GM23338 (cell line): ENCODE measurements at regions not wholly inside any gene's neighbourhood (a gene's known extent, or its start where the extent isn't known, plus 50 kb on each side); places are given as distances from the start of the nearest gene placed in this dataset.

Experiments
- ATAC-seq: fragments of 200-7000 bp; cut with Tn5 transposase; 3 replicates; pipeline ENCODE4 v1.9.1; 2020
- DNase-seq: peaks from one replicate; pipeline ENCODE4 v3.0.0-alpha.2; 2015; ENCODE audit warnings: low spot score
- H2AFZ ChIP-seq: fragments of 200-600 bp; sonication (generic); 2 replicates; pipeline ENCODE4 v1.8.0; 2016; ENCODE audit warnings: antibody characterized with exemption, mild to moderate bottlenecking, moderate library complexity
- H3F3A ChIP-seq: fragments of 200-600 bp; sonication (generic); replicated peaks from 2 replicates; pipeline ENCODE4 v1.8.0; 2017; ENCODE audit warnings: antibody characterized with exemption, mixed run types, low read depth
- H3K27ac ChIP-seq: fragments of 200-600 bp; sonication (generic); 2 replicates; pipeline ENCODE4 v1.6.1; 2016; ENCODE audit warnings: low read depth
- H3K27me3 ChIP-seq: fragments of 200-600 bp; sonication (generic); 2 replicates; pipeline ENCODE4 v1.8.0; 2016; ENCODE audit warnings: mild to moderate bottlenecking, mixed run types, moderate library complexity; ENCODE audit not compliant: insufficient read depth
- H3K36me3 ChIP-seq: fragments of 200-600 bp; sonication (generic); 2 replicates; pipeline ENCODE4 v1.8.0; 2016; ENCODE audit warnings: mild to moderate bottlenecking; ENCODE audit not compliant: insufficient read depth
- H3K4me1 ChIP-seq: fragments of 200-600 bp; sonication (generic); 2 replicates; pipeline ENCODE4 v1.8.0; 2016; ENCODE audit warnings: mild to moderate bottlenecking, moderate library complexity; ENCODE audit not compliant: insufficient read depth
- H3K4me2 ChIP-seq: fragments of 200-600 bp; sonication (generic); 2 replicates; pipeline ENCODE4 v1.7.1; 2017; ENCODE audit warnings: mixed run types
- H3K4me3 ChIP-seq: fragments of 200-600 bp; sonication (generic); 2 replicates; pipeline ENCODE4 v1.6.1; 2016; ENCODE audit warnings: mixed run types
- H3K79me2 ChIP-seq: fragments of 200-600 bp; sonication (generic); replicated peaks from 2 replicates; pipeline ENCODE4 v1.8.0; 2017; ENCODE audit warnings: mild to moderate bottlenecking; ENCODE audit not compliant: insufficient read depth
- H3K9me2 ChIP-seq: fragments of 200-600 bp; sonication (generic); 2 replicates; pipeline ENCODE4 v1.8.0; 2017; ENCODE audit not compliant: insufficient read depth
- H4K20me1 ChIP-seq: fragments of 200-600 bp; sonication (generic); replicated peaks from 2 replicates; pipeline ENCODE4 v1.8.0; 2017; ENCODE audit warnings: mild to moderate bottlenecking; ENCODE audit not compliant: insufficient read depth
- H3K27ac Mint-ChIP-seq: 2 replicates; pipeline ENCODE4 v1.8.0; 2020; ENCODE audit warnings: inconsistent platforms, mild to moderate bottlenecking, moderate library complexity, mixed read lengths
- H3K27me3 Mint-ChIP-seq: 3 replicates; pipeline ENCODE4 v1.8.0; 2022; ENCODE audit warnings: low read depth, mild to moderate bottlenecking, moderate library complexity, mixed read lengths, inconsistent platforms; ENCODE audit not compliant: insufficient read depth, poor library complexity
- H3K36me3 Mint-ChIP-seq: 3 replicates; pipeline ENCODE4 v1.8.0; 2021; ENCODE audit warnings: low read depth, mild to moderate bottlenecking, inconsistent platforms, moderate library complexity, mixed read lengths
- H3K4me1 Mint-ChIP-seq: 3 replicates; pipeline ENCODE4 v1.8.0; 2020; ENCODE audit warnings: mild to moderate bottlenecking, inconsistent platforms, mixed read lengths
- H3K4me3 Mint-ChIP-seq: 3 replicates; pipeline ENCODE4 v1.8.0; 2021; ENCODE audit warnings: moderate library complexity, mild to moderate bottlenecking, inconsistent platforms, mixed read lengths
- H3K9me3 Mint-ChIP-seq: 3 replicates; pipeline ENCODE4 v1.8.0; 2020; ENCODE audit warnings: moderate library complexity, mild to moderate bottlenecking, inconsistent platforms, mixed read lengths
- CREB1 ChIP-seq: fragments of 250-450 bp; sonication (Bioruptor Pico); IDR thresholded peaks from 2 replicates; pipeline ENCODE4 v1.5.0; 2020; ENCODE audit warnings: low read depth, mild to moderate bottlenecking, moderate library complexity
- EZH2 ChIP-seq: fragments of 200-600 bp; sonication (generic); IDR thresholded peaks from one replicate; pipeline ENCODE4 v1.8.0; 2017; ENCODE audit warnings: antibody characterized with exemption, mild to moderate bottlenecking, low read depth; ENCODE audit not compliant: unreplicated experiment
- EZH2phosphoT487 ChIP-seq: fragments of 200-600 bp; sonication (generic); IDR thresholded peaks from one replicate; pipeline ENCODE4 v1.8.1; 2018; ENCODE audit warnings: antibody characterized with exemption; ENCODE audit not compliant: unreplicated experiment
- JUNB ChIP-seq: IDR thresholded peaks from one replicate; pipeline ENCODE4 v1.6.1; 2016; ENCODE audit warnings: antibody characterized with exemption; ENCODE audit not compliant: unreplicated experiment
- NANOG ChIP-seq: IDR thresholded peaks from 2 replicates; pipeline ENCODE4 v1.6.1; 2016; ENCODE audit warnings: antibody characterized with exemption, borderline replicate concordance
- POLR2AphosphoS5 ChIP-seq: IDR thresholded peaks from 2 replicates; pipeline ENCODE4 v1.6.1; 2016; ENCODE audit warnings: antibody characterized with exemption, low read depth
- REST ChIP-seq: IDR thresholded peaks from one replicate; pipeline ENCODE4 v1.6.1; 2018; ENCODE audit warnings: antibody characterized with exemption; ENCODE audit not compliant: unreplicated experiment
- STAT1 ChIP-seq: IDR thresholded peaks from one replicate; pipeline ENCODE4 v1.6.1; 2016; ENCODE audit warnings: antibody characterized with exemption; ENCODE audit not compliant: unreplicated experiment
- ZNF114 ChIP-seq: fragments of 250-450 bp; sonication (Bioruptor Pico); IDR thresholded peaks from 2 replicates; pipeline ENCODE4 v1.5.0; 2020; ENCODE audit warnings: mild to moderate bottlenecking, moderate library complexity
- ZNF331 ChIP-seq: fragments of 250-450 bp; sonication (Bioruptor Pico); IDR thresholded peaks from 2 replicates; pipeline ENCODE4 v1.5.0; 2020; ENCODE audit warnings: low read depth, mild to moderate bottlenecking, moderate library complexity
- TF ChIP-seq, protein P1 (sequence below), 2 experiments: fragments of 200-600 bp in 1 of 2; sonication (generic) in 1 of 2; conservative IDR thresholded peaks; 2 replicates each; pipeline versions ENCODE4 v1.5.1 to v1.6.1; 2016 to 2017; ENCODE audit warnings: antibody characterized with exemption in 2 of 2, low read depth in 2 of 2, mild to moderate bottlenecking in 2 of 2, moderate library complexity in 1 of 2
- TF ChIP-seq, protein P2 (sequence below): IDR thresholded peaks from 2 replicates; pipeline ENCODE4 v1.6.1; 2016; ENCODE audit warnings: antibody characterized with exemption
- TF ChIP-seq, protein P3 (sequence below): fragments of 250-450 bp; sonication (Bioruptor Pico); IDR thresholded peaks from 2 replicates; pipeline ENCODE4 v1.5.0; 2020; ENCODE audit warnings: mild to moderate bottlenecking, moderate library complexity

DNA sequence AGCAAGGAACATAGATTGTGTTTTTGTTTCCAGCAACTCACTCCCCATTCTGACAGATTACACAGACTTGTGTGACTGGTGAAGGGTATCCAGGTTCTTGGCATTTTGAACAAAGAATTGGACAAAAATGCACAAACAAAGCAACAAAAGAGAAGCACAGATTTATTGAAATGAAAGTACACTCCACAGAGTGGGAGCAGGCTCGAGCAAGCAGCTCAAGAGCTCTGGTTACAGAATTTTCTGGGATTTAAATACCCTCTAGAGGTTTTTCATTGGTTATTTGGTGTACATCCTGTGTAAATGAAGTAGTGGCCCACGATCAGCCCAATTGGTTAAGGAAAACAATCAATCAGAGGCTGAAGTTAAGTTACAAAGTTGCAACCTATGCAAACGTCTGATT, 155.0 kb upstream of the JADE1 start:
- H3K27me3 Mint-ChIP-seq: peaks cover 2% of the 10 kb centered on the region
- peaks cover 8% of the 10 kb centered on the region for H3K9me2 ChIP-seq
- peaks cover 11% of the 10 kb centered on the region for H3K36me3 Mint-ChIP-seq
- no peaks in the 10 kb centered on the region for H4K20me1 ChIP-seq
- 0 out of 2 replicates have a peak, but pooled peaks cover 4% of the 10 kb centered on the region for H3K36me3 ChIP-seq
- peaks cover 3% of the 10 kb centered on the region; the same call in 1 of the 2 replicates for H3F3A ChIP-seq
- H2AFZ ChIP-seq: peak overlapping the region; percentile 53
- H3K27me3 ChIP-seq: no peaks in the 10 kb centered on the region
- DNase-seq (no peak), ATAC-seq (no peak)
- H3K4me3 Mint-ChIP-seq: no peak overlapping the region
- no peaks in the 10 kb centered on the region for H3K79me2 ChIP-seq
- peaks cover 24% of the 10 kb centered on the region for H3K4me1 Mint-ChIP-seq
- no peak overlapping the region for H3K4me3 ChIP-seq
- H3K9me3 Mint-ChIP-seq: peaks cover 11% of the 10 kb centered on the region
- H3K4me2 ChIP-seq: no peak overlapping the region
- H3K27ac Mint-ChIP-seq: no peak overlapping the region
- H3K27ac ChIP-seq: no peak overlapping the region
- peaks cover 22% of the 10 kb centered on the region for H3K4me1 ChIP-seq
- TF ChIP-seq, protein P1, sequence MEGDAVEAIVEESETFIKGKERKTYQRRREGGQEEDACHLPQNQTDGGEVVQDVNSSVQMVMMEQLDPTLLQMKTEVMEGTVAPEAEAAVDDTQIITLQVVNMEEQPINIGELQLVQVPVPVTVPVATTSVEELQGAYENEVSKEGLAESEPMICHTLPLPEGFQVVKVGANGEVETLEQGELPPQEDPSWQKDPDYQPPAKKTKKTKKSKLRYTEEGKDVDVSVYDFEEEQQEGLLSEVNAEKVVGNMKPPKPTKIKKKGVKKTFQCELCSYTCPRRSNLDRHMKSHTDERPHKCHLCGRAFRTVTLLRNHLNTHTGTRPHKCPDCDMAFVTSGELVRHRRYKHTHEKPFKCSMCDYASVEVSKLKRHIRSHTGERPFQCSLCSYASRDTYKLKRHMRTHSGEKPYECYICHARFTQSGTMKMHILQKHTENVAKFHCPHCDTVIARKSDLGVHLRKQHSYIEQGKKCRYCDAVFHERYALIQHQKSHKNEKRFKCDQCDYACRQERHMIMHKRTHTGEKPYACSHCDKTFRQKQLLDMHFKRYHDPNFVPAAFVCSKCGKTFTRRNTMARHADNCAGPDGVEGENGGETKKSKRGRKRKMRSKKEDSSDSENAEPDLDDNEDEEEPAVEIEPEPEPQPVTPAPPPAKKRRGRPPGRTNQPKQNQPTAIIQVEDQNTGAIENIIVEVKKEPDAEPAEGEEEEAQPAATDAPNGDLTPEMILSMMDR (conservative IDR thresholded peaks at IDR 0.05; ENCODE audit: low read depth in 2 of 2): no peak
- TF ChIP-seq POLR2AphosphoS5: no peak
- TF ChIP-seq EZH2phosphoT487: no peak
- no peak for TF ChIP-seq ZNF331 (CRISPR knock-in tag)
- TF ChIP-seq EZH2: no peak
- TF ChIP-seq CREB1 (CRISPR knock-in tag): no peak
- TF ChIP-seq, protein P2, sequence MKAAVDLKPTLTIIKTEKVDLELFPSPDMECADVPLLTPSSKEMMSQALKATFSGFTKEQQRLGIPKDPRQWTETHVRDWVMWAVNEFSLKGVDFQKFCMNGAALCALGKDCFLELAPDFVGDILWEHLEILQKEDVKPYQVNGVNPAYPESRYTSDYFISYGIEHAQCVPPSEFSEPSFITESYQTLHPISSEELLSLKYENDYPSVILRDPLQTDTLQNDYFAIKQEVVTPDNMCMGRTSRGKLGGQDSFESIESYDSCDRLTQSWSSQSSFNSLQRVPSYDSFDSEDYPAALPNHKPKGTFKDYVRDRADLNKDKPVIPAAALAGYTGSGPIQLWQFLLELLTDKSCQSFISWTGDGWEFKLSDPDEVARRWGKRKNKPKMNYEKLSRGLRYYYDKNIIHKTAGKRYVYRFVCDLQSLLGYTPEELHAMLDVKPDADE: no peak
- no peak for TF ChIP-seq ZNF114 (CRISPR knock-in tag)
- TF ChIP-seq STAT1: no peak
- no peak for TF ChIP-seq REST
- no peak for TF ChIP-seq JUNB
- TF ChIP-seq NANOG: no peak
- TF ChIP-seq, protein P3, sequence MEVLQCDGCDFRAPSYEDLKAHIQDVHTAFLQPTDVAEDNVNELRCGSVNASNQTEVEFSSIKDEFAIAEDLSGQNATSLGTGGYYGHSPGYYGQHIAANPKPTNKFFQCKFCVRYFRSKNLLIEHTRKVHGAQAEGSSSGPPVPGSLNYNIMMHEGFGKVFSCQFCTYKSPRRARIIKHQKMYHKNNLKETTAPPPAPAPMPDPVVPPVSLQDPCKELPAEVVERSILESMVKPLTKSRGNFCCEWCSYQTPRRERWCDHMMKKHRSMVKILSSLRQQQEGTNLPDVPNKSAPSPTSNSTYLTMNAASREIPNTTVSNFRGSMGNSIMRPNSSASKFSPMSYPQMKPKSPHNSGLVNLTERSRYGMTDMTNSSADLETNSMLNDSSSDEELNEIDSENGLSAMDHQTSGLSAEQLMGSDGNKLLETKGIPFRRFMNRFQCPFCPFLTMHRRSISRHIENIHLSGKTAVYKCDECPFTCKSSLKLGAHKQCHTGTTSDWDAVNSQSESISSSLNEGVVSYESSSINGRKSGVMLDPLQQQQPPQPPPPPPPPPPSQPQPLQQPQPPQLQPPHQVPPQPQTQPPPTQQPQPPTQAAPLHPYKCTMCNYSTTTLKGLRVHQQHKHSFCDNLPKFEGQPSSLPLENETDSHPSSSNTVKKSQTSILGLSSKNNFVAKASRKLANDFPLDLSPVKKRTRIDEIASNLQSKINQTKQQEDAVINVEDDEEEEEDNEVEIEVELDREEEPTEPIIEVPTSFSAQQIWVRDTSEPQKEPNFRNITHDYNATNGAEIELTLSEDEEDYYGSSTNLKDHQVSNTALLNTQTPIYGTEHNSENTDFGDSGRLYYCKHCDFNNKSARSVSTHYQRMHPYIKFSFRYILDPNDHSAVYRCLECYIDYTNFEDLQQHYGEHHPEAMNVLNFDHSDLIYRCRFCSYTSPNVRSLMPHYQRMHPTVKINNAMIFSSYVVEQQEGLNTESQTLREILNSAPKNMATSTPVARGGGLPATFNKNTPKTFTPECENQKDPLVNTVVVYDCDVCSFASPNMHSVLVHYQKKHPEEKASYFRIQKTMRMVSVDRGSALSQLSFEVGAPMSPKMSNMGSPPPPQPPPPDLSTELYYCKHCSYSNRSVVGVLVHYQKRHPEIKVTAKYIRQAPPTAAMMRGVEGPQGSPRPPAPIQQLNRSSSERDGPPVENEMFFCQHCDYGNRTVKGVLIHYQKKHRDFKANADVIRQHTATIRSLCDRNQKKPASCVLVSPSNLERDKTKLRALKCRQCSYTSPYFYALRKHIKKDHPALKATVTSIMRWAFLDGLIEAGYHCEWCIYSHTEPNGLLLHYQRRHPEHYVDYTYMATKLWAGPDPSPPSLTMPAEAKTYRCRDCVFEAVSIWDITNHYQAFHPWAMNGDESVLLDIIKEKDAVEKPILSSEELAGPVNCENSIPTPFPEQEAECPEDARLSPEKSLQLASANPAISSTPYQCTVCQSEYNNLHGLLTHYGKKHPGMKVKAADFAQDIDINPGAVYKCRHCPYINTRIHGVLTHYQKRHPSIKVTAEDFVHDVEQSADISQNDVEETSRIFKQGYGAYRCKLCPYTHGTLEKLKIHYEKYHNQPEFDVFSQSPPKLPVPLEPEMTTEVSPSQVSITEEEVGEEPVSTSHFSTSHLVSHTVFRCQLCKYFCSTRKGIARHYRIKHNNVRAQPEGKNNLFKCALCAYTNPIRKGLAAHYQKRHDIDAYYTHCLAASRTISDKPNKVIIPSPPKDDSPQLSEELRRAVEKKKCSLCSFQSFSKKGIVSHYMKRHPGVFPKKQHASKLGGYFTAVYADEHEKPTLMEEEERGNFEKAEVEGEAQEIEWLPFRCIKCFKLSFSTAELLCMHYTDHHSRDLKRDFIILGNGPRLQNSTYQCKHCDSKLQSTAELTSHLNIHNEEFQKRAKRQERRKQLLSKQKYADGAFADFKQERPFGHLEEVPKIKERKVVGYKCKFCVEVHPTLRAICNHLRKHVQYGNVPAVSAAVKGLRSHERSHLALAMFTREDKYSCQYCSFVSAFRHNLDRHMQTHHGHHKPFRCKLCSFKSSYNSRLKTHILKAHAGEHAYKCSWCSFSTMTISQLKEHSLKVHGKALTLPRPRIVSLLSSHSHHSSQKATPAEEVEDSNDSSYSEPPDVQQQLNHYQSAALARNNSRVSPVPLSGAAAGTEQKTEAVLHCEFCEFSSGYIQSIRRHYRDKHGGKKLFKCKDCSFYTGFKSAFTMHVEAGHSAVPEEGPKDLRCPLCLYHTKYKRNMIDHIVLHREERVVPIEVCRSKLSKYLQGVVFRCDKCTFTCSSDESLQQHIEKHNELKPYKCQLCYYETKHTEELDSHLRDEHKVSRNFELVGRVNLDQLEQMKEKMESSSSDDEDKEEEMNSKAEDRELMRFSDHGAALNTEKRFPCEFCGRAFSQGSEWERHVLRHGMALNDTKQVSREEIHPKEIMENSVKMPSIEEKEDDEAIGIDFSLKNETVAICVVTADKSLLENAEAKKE (CRISPR knock-in tag): no peak
